GM18861 (cell line): ENCODE measurements at regions not wholly inside any gene's neighbourhood (a gene's known extent, or its start where the extent isn't known, plus 50 kb on each side); places are given as distances from the start of the nearest gene placed in this dataset.

Source experiments
- ATAC-seq: cut with Tn5 transposase; IDR thresholded peaks from one replicate; pipeline ENCODE4 v1.9.1; 2021; ENCODE audit not compliant: unreplicated experiment

GRCh38 chr3:1036207-1036826, 56.5 kb upstream of the CNTN6 start:
- no peak for ATAC-seq

GRCh38 chr3:1037631-1038030, 55.2 kb upstream of the CNTN6 start:
- ATAC-seq = no peak
